Activated naive CD4-positive, alpha-beta T cell treated with anti-CD3 and anti-CD28 coated beads, Interleukin-2, amount 50 U/mL, for 72 hours (primary cell): ENCODE measurements at regions not wholly inside any gene's neighbourhood (a gene's known extent, or its start where the extent isn't known, plus 50 kb on each side); places are given as distances from the start of the nearest gene placed in this dataset.

Experiments used
- ATAC-seq, 2 donors: fragments of 150-1000 bp; cut with Tn5 transposase; 2 replicates each; pipeline ENCODE4 v1.10.0; 2021; ENCODE audit warnings: mild to moderate bottlenecking in 2 of 2, moderate library complexity in 2 of 2
- DNase-seq, 2 donors: peaks; one replicate each; pipeline ENCODE4 v3.0.0; 2021 to 2022; ENCODE audit warnings: low spot score in 2 of 2
- H3K27ac Mint-ChIP-seq, 2 donors: one replicate each; pipeline ENCODE4 v1.8.0; 2022; ENCODE audit warnings: mild to moderate bottlenecking in 2 of 2, mixed read lengths in 2 of 2
- H3K36me3 Mint-ChIP-seq, 2 donors: one replicate each; pipeline ENCODE4 v1.8.0; 2022; ENCODE audit warnings: mixed read lengths in 2 of 2
- H3K9me3 Mint-ChIP-seq, 2 donors: one replicate each; pipeline ENCODE4 v1.8.0; 2022; ENCODE audit warnings: mixed read lengths in 2 of 2

DNA sequence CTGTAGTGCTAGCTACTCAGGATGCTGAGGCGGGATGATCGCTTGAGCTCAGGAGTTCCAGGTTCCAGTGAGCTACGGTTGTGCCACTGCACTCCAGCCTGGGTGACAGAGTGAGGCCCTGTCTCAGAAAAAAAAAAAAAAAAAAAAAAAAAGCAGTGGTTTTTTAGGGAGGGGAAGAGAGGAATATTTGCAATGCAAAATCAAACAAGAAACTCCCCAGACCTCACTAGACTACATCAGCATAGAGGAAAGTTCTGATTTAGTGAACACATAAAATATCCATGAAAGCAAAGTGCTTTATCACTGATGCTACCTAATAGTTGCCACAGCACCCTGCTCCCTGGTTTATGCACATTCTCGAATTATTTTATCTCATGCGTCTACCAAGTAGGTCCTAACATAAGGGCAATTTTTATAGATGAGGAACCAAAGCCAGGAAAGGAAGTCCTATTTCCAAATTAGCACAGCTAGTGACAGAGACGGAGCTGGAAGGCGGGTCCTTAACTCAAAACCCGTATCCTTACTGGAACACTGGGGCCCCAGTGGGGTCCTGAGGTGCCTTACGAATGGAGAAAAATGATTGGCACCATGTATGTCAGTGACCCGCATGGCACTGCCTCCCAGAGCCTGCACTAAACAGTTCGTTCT, 50.7 kb upstream of the GPR157 start:
- no peaks in the 10 kb centered on the region for H3K9me3 Mint-ChIP-seq
- no peak for ATAC-seq
- H3K27ac Mint-ChIP-seq: no peak overlapping the region
- DNase-seq: no peak
- peaks cover 8 to 14% of the 10 kb centered on the region in 2 donors for H3K36me3 Mint-ChIP-seq

DNA sequence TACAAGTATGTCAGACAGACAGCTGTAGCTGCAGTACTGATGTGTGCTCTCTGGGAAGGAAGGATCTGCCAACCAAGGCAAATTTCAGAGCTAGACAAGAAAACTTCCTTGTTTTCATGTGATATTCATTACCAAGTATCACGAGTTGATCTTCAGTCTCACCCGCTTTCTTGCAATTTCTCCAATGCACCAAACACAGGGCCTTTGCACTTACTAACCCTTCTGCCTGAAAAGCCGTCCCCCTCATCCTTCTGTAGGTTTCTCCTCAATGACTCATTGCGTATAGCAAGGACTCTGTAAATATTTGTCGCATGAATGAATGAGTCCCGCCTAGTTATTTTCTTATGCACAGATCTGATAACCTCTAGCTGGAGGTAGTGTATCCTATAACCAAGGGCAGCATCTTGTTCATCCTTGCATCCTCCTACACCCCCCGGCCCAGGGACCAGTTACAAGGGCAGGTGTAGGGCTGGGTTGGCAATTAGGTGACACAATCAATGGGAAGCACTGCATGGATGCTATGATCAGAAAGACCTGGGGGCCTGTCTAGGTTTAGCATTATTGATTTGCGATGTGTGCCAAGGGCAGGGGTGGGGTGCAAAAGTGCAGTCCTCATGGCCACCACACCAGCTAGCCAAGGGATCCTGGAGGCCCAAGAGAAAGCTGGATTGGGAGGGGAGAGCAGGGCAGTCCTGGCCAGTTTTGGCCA, 51.4 kb upstream of the GPR157 start:
- Mint-ChIP-seq H3K9me3 (no peaks in the 10 kb centered on the region), H3K36me3 (peaks cover 8 to 13% of the 10 kb centered on the region in 2 donors), H3K27ac (no peak overlapping the region)
- ATAC-seq (no peak), DNase-seq (no peak)

DNA sequence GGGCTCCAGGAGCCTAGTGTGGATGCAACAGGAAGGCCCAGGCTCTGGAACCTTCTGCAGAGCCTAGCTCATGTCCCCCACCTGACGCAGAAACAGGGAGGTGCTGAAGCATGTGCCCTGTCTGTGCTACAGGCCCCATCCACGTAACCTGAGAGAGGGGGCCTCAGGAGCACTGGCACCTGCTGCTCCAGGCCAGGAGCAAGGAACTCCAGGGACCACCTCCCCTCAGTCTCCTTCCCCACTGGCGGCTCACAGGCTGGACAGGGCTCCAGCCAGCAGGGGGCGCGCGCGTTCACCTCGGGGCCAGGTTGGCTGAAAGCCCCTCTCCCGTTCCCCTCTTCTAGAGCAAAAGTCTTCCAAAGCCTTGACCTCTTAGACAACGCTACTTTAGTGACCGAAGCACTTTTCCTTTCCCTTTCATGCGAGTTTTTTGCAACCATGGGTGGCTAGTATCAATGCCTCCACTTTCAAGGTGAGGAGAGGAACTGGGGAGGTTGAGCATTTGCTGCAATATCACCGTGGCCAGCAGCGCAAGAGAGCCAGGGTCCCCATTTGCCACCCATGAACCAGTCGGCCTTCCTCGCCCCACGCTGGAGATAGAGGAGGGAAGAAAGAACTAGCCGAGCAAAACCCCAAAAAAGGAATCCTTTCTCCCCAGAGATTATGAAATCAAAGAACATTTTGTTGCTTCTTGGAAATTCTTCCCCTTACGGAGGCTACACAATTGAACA, 52.4 kb upstream of the GPR157 start:
- Mint-ChIP-seq H3K9me3 (no peaks in the 10 kb centered on the region), H3K27ac (peak overlapping the region in 1 of 2 donors; percentile 96), H3K36me3 (peaks cover 8 to 9% of the 10 kb centered on the region in 2 donors)
- ATAC-seq: peak; percentile 63 to 74
- DNase-seq: peak; percentile 78 to 89

DNA sequence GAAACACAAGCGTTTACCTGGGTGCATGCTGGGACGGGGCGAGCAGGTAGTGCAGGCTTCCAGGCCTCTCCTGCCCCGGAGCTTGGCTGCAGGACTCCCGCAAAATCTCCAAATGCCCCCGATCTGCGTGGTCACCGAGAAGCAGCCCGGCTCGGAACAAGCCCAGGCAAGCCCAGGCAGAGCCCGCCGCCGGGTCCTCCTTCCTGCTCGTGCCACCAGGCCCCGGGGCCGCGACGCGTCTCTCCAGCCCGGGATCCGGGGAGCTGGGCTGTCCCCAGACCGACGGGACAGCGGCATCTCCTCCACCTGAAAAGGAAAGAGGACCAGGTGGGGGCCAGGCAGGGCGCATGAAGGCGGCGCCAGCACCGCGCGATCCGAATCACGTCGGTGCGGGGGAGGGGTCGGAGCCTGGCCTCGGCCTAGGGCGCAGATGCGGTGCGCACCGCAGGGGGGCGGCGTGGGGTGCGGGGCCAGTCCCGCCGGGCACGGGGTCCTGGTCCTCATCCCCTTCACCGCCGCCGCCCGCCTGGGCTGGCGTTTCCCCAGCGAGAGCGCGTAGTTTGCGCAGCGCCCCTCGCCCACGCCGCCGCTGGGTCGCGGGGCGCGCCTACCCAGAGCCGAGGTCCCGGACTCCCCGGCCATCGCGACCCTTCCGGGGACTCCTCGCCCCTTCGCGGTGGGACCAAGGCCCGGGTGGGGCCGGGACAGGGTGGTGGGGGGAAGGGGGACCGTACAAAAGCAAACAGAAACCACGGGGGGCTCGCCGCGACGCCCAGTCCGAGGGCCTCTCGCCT, 52.4 kb upstream of the H6PD start:
- ATAC-seq (peak; percentile 64 to 73), DNase-seq (peak; percentile 44 to 72)
- H3K36me3 Mint-ChIP-seq: peaks cover 8 to 9% of the 10 kb centered on the region in 2 donors
- H3K27ac Mint-ChIP-seq: peak overlapping the region in 1 of 2 donors; percentile 96
- no peaks in the 10 kb centered on the region for H3K9me3 Mint-ChIP-seq

DNA sequence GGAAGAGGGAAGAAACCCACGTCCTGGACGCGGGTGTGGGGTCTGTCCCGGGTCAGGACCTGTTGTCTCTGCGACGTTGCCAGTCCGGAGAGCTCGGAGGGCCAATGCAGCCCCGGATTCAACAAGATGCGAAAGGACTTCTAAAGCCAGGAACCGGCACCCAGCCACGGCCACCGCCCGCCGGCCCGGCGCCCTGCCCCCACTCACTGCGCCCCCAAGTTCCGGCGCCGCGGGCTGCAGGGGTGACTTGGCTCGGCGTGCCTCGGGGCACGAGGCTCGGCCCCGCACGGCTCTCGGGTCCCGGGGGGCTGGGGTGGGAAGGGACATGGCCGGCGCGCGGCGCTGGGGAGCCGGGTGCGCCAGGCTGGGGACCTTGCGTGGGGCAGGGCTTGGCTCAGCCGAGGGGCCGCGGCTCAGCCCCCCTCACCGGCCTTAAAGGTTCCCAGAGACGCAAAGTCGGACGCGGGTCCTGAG, 51.8 kb upstream of the H6PD start:
- no peak overlapping the region for H3K27ac Mint-ChIP-seq
- DNase-seq: no peak
- ATAC-seq: peak; percentile 7 to 10
- peaks cover 8 to 9% of the 10 kb centered on the region in 2 donors for H3K36me3 Mint-ChIP-seq
- H3K9me3 Mint-ChIP-seq: no peaks in the 10 kb centered on the region

DNA sequence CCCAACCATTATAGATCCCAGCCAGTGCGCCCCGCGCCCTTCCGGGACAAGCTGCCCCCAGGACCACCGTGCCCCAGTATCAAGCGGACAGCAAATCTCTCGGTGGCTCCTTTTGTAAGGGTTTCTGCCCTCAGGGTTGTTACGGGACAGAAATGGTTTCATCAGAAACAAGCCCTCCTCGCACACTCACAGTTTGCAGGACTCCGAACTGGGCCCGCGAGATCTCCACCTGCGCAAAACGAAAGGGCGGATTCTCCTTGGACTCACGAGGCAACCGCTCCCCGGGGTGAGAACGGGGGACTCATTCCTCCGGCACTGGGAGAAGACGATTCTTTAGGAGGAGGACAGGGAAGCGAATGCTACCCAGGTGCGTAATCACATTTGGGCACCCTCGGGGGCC, 51.1 kb upstream of the H6PD start:
- DNase-seq: no peak
- H3K36me3 Mint-ChIP-seq: peaks cover 8 to 9% of the 10 kb centered on the region in 2 donors
- H3K9me3 Mint-ChIP-seq: no peaks in the 10 kb centered on the region
- H3K27ac Mint-ChIP-seq: no peak overlapping the region
- no peak for ATAC-seq

DNA sequence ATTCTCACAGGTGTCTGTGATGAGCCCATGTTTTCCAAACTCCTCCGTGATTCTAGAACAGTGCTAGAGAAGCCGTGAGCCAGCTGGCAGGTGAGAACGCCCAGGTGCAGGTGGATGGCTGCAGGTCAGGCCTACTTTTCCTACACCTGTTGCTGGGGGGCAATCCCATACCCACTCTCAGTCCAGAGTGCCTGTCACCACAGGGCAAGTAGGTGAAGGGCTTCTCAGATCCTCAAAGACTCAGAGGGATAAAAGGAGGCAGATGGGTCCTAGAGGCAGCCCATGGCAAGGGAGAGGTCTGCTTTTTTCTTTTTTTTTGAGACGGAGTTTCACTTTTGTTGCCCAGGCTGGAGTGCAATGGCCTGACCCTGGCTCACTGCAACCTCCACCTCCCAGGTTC, 50.7 kb upstream of the H6PD start:
- H3K36me3 Mint-ChIP-seq: peaks cover 8 to 9% of the 10 kb centered on the region in 2 donors
- H3K27ac Mint-ChIP-seq: no peak overlapping the region
- no peak for ATAC-seq
- no peaks in the 10 kb centered on the region for H3K9me3 Mint-ChIP-seq
- no peak for DNase-seq

DNA sequence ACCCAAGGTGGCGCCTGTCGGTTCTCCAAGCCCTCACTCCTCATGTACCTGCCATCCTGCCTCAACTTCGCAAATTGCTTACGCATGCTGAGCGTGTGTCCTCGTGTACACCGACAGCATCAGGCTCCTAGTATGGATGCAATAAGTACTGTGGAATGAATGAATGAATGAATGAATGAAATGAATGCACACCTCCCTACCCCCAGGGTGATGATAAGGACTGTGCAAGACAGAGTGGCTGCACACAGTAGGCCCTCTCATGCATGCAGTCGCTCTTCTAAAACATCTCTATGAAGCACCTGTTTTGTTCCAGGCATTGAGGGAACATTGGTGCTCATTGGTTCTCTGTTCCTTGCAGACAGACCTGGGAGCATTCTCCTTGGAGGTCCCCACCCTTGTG, 49.8 kb upstream of the H6PD start:
- no peak for DNase-seq
- Mint-ChIP-seq H3K9me3 (no peaks in the 10 kb centered on the region), H3K36me3 (peaks cover 8 to 9% of the 10 kb centered on the region in 2 donors), H3K27ac (no peak overlapping the region)
- ATAC-seq: no peak
